ENCODE measurements at regions not wholly inside any gene's neighbourhood (a gene's known extent, or its start where the extent isn't known, plus 50 kb on each side); places are given as distances from the start of the nearest gene placed in this dataset.

DNA sequence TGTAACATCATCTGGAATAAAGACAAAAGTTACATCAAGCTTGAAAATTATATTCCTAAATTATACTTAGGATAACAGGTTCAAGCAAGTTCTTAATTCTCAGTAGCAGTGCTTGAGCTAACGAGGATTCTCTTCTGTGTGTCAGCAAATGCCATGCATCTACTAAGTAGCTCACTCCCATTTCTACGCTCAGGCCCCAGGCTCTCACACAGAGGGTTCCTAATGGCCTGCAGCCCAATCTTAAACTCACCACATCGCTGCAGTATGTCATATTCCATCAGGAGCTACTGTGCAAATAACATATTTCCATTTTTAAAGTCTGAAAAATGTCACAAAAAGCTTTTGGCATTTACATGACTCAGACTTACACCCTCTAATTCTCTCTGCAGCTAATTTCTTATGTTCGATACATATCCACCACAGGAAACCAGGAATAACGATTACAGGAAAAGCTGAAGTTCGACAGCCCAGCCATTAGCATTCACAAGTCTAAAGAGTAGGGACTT, 474.8 kb downstream of the EFNA5 start:
- TF ChIP-seq CEBPB (IDR thresholded peaks at IDR 0.05) = no peak
- TF ChIP-seq EP300 (IDR thresholded peaks at IDR 0.05; ENCODE audit: borderline replicate concordance) = no peak
- no peak for TF ChIP-seq ZBTB7A (IDR thresholded peaks at IDR 0.05; ENCODE audit: low read depth)
- no peak for TF ChIP-seq YY1 (IDR thresholded peaks at IDR 0.05; ENCODE audit: low read depth)
- TF ChIP-seq TAF1 (IDR thresholded peaks at IDR 0.05; ENCODE audit: low read depth) = no peak
- TF ChIP-seq, protein P1, sequence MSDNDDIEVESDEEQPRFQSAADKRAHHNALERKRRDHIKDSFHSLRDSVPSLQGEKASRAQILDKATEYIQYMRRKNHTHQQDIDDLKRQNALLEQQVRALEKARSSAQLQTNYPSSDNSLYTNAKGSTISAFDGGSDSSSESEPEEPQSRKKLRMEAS (IDR thresholded peaks at IDR 0.05) = no peak
- TF ChIP-seq TEAD4 (IDR thresholded peaks at IDR 0.05) = no peak
- TF ChIP-seq TCF12 (IDR thresholded peaks at IDR 0.05; ENCODE audit: low read depth) = no peak
- TF ChIP-seq FOXM1 (IDR thresholded peaks at IDR 0.05; ENCODE audit: borderline replicate concordance, low read depth) = no peak
- TF ChIP-seq, protein P2, sequence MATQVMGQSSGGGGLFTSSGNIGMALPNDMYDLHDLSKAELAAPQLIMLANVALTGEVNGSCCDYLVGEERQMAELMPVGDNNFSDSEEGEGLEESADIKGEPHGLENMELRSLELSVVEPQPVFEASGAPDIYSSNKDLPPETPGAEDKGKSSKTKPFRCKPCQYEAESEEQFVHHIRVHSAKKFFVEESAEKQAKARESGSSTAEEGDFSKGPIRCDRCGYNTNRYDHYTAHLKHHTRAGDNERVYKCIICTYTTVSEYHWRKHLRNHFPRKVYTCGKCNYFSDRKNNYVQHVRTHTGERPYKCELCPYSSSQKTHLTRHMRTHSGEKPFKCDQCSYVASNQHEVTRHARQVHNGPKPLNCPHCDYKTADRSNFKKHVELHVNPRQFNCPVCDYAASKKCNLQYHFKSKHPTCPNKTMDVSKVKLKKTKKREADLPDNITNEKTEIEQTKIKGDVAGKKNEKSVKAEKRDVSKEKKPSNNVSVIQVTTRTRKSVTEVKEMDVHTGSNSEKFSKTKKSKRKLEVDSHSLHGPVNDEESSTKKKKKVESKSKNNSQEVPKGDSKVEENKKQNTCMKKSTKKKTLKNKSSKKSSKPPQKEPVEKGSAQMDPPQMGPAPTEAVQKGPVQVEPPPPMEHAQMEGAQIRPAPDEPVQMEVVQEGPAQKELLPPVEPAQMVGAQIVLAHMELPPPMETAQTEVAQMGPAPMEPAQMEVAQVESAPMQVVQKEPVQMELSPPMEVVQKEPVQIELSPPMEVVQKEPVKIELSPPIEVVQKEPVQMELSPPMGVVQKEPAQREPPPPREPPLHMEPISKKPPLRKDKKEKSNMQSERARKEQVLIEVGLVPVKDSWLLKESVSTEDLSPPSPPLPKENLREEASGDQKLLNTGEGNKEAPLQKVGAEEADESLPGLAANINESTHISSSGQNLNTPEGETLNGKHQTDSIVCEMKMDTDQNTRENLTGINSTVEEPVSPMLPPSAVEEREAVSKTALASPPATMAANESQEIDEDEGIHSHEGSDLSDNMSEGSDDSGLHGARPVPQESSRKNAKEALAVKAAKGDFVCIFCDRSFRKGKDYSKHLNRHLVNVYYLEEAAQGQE (IDR thresholded peaks at IDR 0.05; ENCODE audit: low read depth) = no peak
- TF ChIP-seq, protein P3, sequence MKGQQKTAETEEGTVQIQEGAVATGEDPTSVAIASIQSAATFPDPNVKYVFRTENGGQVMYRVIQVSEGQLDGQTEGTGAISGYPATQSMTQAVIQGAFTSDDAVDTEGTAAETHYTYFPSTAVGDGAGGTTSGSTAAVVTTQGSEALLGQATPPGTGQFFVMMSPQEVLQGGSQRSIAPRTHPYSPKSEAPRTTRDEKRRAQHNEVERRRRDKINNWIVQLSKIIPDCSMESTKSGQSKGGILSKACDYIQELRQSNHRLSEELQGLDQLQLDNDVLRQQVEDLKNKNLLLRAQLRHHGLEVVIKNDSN (IDR thresholded peaks at IDR 0.05) = no peak
- no peak for TF ChIP-seq CREB1 (IDR thresholded peaks at IDR 0.05; ENCODE audit: low read depth)
